Gastroesophageal sphincter (tissue), 4 donors: ENCODE measurements at regions not wholly inside any gene's neighbourhood (a gene's known extent, or its start where the extent isn't known, plus 50 kb on each side); places are given as distances from the start of the nearest gene placed in this dataset.

ENCODE experiments used
- ATAC-seq: fragments of 150-250 bp; one replicate; pipeline ENCODE4 v1.9.1; 2016; ENCODE audit warnings: mild to moderate bottlenecking, moderate library complexity
- H3K27ac ChIP-seq, 4 donors: fragments of 200-600 bp; sonication (generic) in 3 of 4; 1 replicate in 3 of 4; 2 replicates in 1 of 4; pipeline ENCODE4 v1.5.1; 2016 to 2019
- H3K27me3 ChIP-seq: fragments of 200-600 bp; sonication (generic); one replicate; pipeline ENCODE4 v1.5.1; 2019
- H3K36me3 ChIP-seq, 2 donors: fragments of 200-600 bp; sonication (generic); one replicate each; pipeline ENCODE4 v1.5.1; 2019; ENCODE audit warnings: control low read depth in 1 of 2
- H3K4me1 ChIP-seq, 3 donors: fragments of 200-600 bp; sonication (generic); 1 replicate in 2 of 3; 2 replicates in 1 of 3; pipeline ENCODE4 v1.5.1; 2016 to 2019; ENCODE audit warnings: control low read depth in 2 of 3
- H3K4me3 ChIP-seq, 2 donors: fragments of 200-600 bp; sonication (generic); one replicate each; pipeline ENCODE4 v1.5.1; 2019; ENCODE audit warnings: mild to moderate bottlenecking in 1 of 2, moderate library complexity in 1 of 2
- H3K9me3 ChIP-seq, 3 donors: fragments of 200-600 bp; sonication (generic); one replicate each; pipeline ENCODE4 v1.5.1; 2017 to 2019; ENCODE audit warnings: control low read depth in 2 of 3
- CTCF ChIP-seq, 4 experiments: fragments of 200-600 bp in 2 of 4; fragments of 450-650 bp in 2 of 4; sonication (generic) in 1 of 4; IDR thresholded peaks; one replicate each; pipeline ENCODE4 v1.5.1; 2017 to 2019; ENCODE audit warnings: antibody characterized with exemption in 4 of 4, mild to moderate bottlenecking in 2 of 4, moderate library complexity in 2 of 4
- EP300 ChIP-seq: sonication (generic); formaldehyde crosslinking; IDR thresholded peaks from one replicate; pipeline ENCODE4 v1.6.1; 2017; ENCODE audit warnings: antibody characterized with exemption, mild to moderate bottlenecking
- POLR2A ChIP-seq, 2 donors: fragments of 450-650 bp; IDR thresholded peaks; one replicate each; pipeline ENCODE4 v1.6.1; 2017; ENCODE audit warnings: antibody characterized with exemption in 2 of 2, mild to moderate bottlenecking in 2 of 2, moderate library complexity in 1 of 2
- POLR2AphosphoS5 ChIP-seq: sonication (generic); formaldehyde crosslinking; IDR thresholded peaks from one replicate; pipeline ENCODE4 v1.6.1; 2017; ENCODE audit warnings: antibody characterized with exemption
- WGBS, 2 donors: methylation state at CpG; one replicate each; pipeline ENCODE4 v1.1.5; 2018; ENCODE audit warnings: low coverage in 1 of 2; 5-methylcytosine and 5-hydroxymethylcytosine counted together

GRCh38 chr12:46438719-46439319 lies 66.2 kb upstream of the SLC38A2 start:
- 78 to 81% methylated on average over 7 of the region's 7 CpGs for WGBS, 2 donors

GRCh38 chr12:46438256-46438655 lies 65.7 kb upstream of the SLC38A2 start:
- no peak for ATAC-seq
- H3K4me1 ChIP-seq, result no peaks in the 10 kb centered on the region
- no peaks in the 10 kb centered on the region for H3K27me3 ChIP-seq
- TF ChIP-seq EP300, result no peak
- no peak for TF ChIP-seq POLR2A (IDR thresholded peaks at IDR 0.05)
- TF ChIP-seq CTCF (IDR thresholded peaks at IDR 0.05), result no peak
- no peak for TF ChIP-seq POLR2AphosphoS5
- no peaks in the 10 kb centered on the region for H3K36me3 ChIP-seq
- H3K27ac ChIP-seq, result no peak overlapping the region
- H3K9me3 ChIP-seq, result no peaks in the 10 kb centered on the region
- H3K4me3 ChIP-seq, result no peak overlapping the region
- WGBS, 2 donors, result 81 to 84% methylated on average over 4 of the region's 4 CpGs

More at GRCh38 chr12:46438719-46439319, 66.2 kb upstream of the SLC38A2 start:
- Histone ChIP-seq H3K4me3 (no peak overlapping the region), H3K27ac (no peak overlapping the region), H3K36me3 (no peaks in the 10 kb centered on the region), H3K4me1 (peaks cover 0 to 2% (median 0%) of the 10 kb centered on the region in 3 donors), H3K9me3 (no peaks in the 10 kb centered on the region), H3K27me3 (no peaks in the 10 kb centered on the region)
- TF ChIP-seq POLR2A (IDR thresholded peaks at IDR 0.05), result no peak
- TF ChIP-seq POLR2AphosphoS5, result no peak
- TF ChIP-seq CTCF (IDR thresholded peaks at IDR 0.05), result no peak
- no peak for ATAC-seq

- H3K36me3 ChIP-seq, result no peaks in the 10 kb centered on the region
- H3K4me1 ChIP-seq, result peaks cover 0 to under 1% (median under 1%) of the 10 kb centered on the region in 3 donors
- no peaks in the 10 kb centered on the region for H3K27me3 ChIP-seq
- H3K9me3 ChIP-seq, result no peaks in the 10 kb centered on the region
- no peak for TF ChIP-seq POLR2AphosphoS5
- TF ChIP-seq CTCF (IDR thresholded peaks at IDR 0.05), result no peak
- no peak for TF ChIP-seq POLR2A (IDR thresholded peaks at IDR 0.05)
- TF ChIP-seq EP300, result no peak
- no peak for ATAC-seq
- no peak overlapping the region for H3K4me3 ChIP-seq
- no peak overlapping the region for H3K27ac ChIP-seq
- 91 to 94% methylated on average over 2 of the region's 2 CpGs for WGBS, 2 donors
These were observed 64.9 kb upstream of the SLC38A2 start for GRCh38 chr12:46437469-46437868.

GRCh38 chr12:46436747-46437146 lies 64.2 kb upstream of the SLC38A2 start:
- no peak for ATAC-seq
- Histone ChIP-seq H3K27ac (no peak overlapping the region), H3K4me3 (no peak overlapping the region), H3K4me1 (peaks cover 0 to 8% (median 7%) of the 10 kb centered on the region in 3 donors), H3K9me3 (no peaks in the 10 kb centered on the region), H3K36me3 (no peaks in the 10 kb centered on the region), H3K27me3 (no peaks in the 10 kb centered on the region)
- 46 to 54% methylated on average over 3 of the region's 3 CpGs for WGBS, 2 donors
- TF ChIP-seq POLR2AphosphoS5, result no peak
- no peak for TF ChIP-seq EP300
- no peak for TF ChIP-seq POLR2A (IDR thresholded peaks at IDR 0.05)
- TF ChIP-seq CTCF (IDR thresholded peaks at IDR 0.05), result no peak

GRCh38 chr12:46435625-46436024 lies 63.1 kb upstream of the SLC38A2 start:
- no peak for ATAC-seq
- H3K36me3 ChIP-seq, result no peaks in the 10 kb centered on the region
- no peak overlapping the region for H3K27ac ChIP-seq
- no peaks in the 10 kb centered on the region for H3K27me3 ChIP-seq
- no peak for TF ChIP-seq CTCF (IDR thresholded peaks at IDR 0.05)
- no peak overlapping the region for H3K4me3 ChIP-seq
- no peaks in the 10 kb centered on the region for H3K9me3 ChIP-seq
- peaks cover 0 to 16% (median 10%) of the 10 kb centered on the region in 3 donors for H3K4me1 ChIP-seq
